ENCODE measurements at regions not wholly inside any gene's neighbourhood (a gene's known extent, or its start where the extent isn't known, plus 50 kb on each side); places are given as distances from the start of the nearest gene placed in this dataset.
"Not testable (repeated sequence)": the region's sequence is repeated elsewhere in the genome, so short reads cannot be mapped to it uniquely, and the experiment has no call there.

DNA sequence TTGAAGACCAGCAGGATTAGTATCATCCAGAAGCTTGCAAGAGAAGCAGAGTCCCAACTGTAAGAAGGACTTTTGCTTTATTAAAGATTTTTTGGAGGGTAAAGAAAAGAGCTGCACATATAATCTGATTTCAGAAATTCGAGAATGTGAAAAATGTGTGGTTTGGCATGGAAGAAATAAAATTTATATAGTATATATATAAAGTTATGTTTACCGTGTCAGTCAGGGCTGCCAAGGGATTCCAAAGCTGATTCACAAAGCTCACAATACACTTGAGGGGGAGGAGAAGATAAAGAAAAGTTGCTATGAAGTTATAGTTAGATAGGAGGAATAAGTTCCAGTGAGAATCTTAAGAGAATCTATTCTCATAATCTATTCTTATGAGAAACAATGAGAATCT is 231.8 kb upstream of the CACNA2D1 start:
- Histone ChIP-seq H3K9ac (ENCODE audit: low read depth, low read length) (no peak overlapping the region), H3K4me2 (ENCODE audit: low read length) (no peak overlapping the region), H3K27me3 (ENCODE audit: control insufficient read depth, insufficient read depth, low read length) (no peaks in the 10 kb centered on the region), H3K4me1 (ENCODE audit: control insufficient read depth, insufficient read depth, low read length) (no peaks in the 10 kb centered on the region), H3K36me3 (ENCODE audit: insufficient read depth, low read length) (no peaks in the 10 kb centered on the region), H3K4me3 (ENCODE audit: low read length) (no peak overlapping the region), H3K9me3 (replicated peaks; ENCODE audit: low read length) (no peaks in the 10 kb centered on the region)

GRCh38 chr7:82674268-82674667 is 230.7 kb upstream of the CACNA2D1 start:
- H3K9me3 ChIP-seq (replicated peaks; ENCODE audit: low read length): no peaks in the 10 kb centered on the region
- H3K27me3 ChIP-seq (ENCODE audit: control insufficient read depth, insufficient read depth, low read length): no peaks in the 10 kb centered on the region
- no peak overlapping the region for H3K9ac ChIP-seq (ENCODE audit: low read depth, low read length)
- no peak overlapping the region for H3K4me3 ChIP-seq (ENCODE audit: low read length)
- no peak overlapping the region for H3K4me2 ChIP-seq (ENCODE audit: low read length)
- no peaks in the 10 kb centered on the region for H3K4me1 ChIP-seq (ENCODE audit: control insufficient read depth, insufficient read depth, low read length)
- H3K36me3 ChIP-seq (ENCODE audit: insufficient read depth, low read length): no peaks in the 10 kb centered on the region

DNA sequence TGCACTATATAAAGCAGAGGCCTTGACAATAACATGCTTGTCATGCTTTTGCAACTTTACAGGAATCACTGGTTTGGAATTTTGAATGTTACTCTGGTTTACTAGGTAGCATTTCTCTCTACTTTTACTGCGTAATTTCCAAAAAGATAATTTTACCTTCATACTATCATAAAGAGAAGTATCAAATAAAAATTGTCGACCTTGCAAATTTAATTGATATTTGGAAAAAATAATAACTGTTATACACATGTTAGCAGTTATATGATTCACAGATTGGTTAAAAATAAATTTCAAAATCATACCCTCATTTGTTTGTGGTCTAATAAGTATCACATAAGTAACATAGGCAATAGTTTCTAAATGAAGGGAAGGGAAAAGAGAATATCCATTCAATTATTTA is 228.5 kb upstream of the CACNA2D1 start:
- Histone ChIP-seq H3K27me3 (ENCODE audit: control insufficient read depth, insufficient read depth, low read length) (no peaks in the 10 kb centered on the region), H3K9me3 (replicated peaks; ENCODE audit: low read length) (no peaks in the 10 kb centered on the region), H3K4me1 (ENCODE audit: control insufficient read depth, insufficient read depth, low read length) (no peaks in the 10 kb centered on the region)

GRCh38 chr7:82669141-82669540 is 225.6 kb upstream of the CACNA2D1 start:
- H3K27me3 ChIP-seq (ENCODE audit: control insufficient read depth, insufficient read depth, low read length): no peaks in the 10 kb centered on the region
- no peaks in the 10 kb centered on the region for H3K36me3 ChIP-seq (ENCODE audit: insufficient read depth, low read length)
- H3K4me2 ChIP-seq (ENCODE audit: low read length): no peak overlapping the region
- no peaks in the 10 kb centered on the region for H3K9me3 ChIP-seq (replicated peaks; ENCODE audit: low read length)
- no peaks in the 10 kb centered on the region for H3K4me1 ChIP-seq (ENCODE audit: control insufficient read depth, insufficient read depth, low read length)
- no peak overlapping the region for H3K4me3 ChIP-seq (ENCODE audit: low read length)
- no peak overlapping the region for H3K9ac ChIP-seq (ENCODE audit: low read depth, low read length)

More for the DNA sequence above, 228.5 kb upstream of the CACNA2D1 start:
- no peak overlapping the region for H3K4me2 ChIP-seq (ENCODE audit: low read length)
- H3K4me3 ChIP-seq (ENCODE audit: low read length): no peak overlapping the region
- no peak overlapping the region for H3K9ac ChIP-seq (ENCODE audit: low read depth, low read length)
- H3K36me3 ChIP-seq (ENCODE audit: insufficient read depth, low read length): no peaks in the 10 kb centered on the region

- Histone ChIP-seq H3K4me2 (ENCODE audit: low read length) (no peak overlapping the region), H3K9ac (ENCODE audit: low read depth, low read length) (no peak overlapping the region), H3K27me3 (ENCODE audit: control insufficient read depth, insufficient read depth, low read length) (no peaks in the 10 kb centered on the region), H3K36me3 (ENCODE audit: insufficient read depth, low read length) (no peaks in the 10 kb centered on the region), H3K4me1 (ENCODE audit: control insufficient read depth, insufficient read depth, low read length) (no peaks in the 10 kb centered on the region), H3K9me3 (replicated peaks; ENCODE audit: low read length) (no peaks in the 10 kb centered on the region), H3K4me3 (ENCODE audit: low read length) (no peak overlapping the region)
Measured at GRCh38 chr7:82668676-82669075, 225.1 kb upstream of the CACNA2D1 start.

- H3K4me3 ChIP-seq (ENCODE audit: low read length): no peak overlapping the region
- H3K36me3 ChIP-seq (ENCODE audit: insufficient read depth, low read length): no peaks in the 10 kb centered on the region
- no peak overlapping the region for H3K4me2 ChIP-seq (ENCODE audit: low read length)
- H3K9ac ChIP-seq (ENCODE audit: low read depth, low read length): no peak overlapping the region
- no peaks in the 10 kb centered on the region for H3K27me3 ChIP-seq (ENCODE audit: control insufficient read depth, insufficient read depth, low read length)
- no peaks in the 10 kb centered on the region for H3K9me3 ChIP-seq (replicated peaks; ENCODE audit: low read length)
- no peaks in the 10 kb centered on the region for H3K4me1 ChIP-seq (ENCODE audit: control insufficient read depth, insufficient read depth, low read length)
Measured at GRCh38 chr7:82665966-82666507, 222.5 kb upstream of the CACNA2D1 start.

- Histone ChIP-seq H3K9me3 (replicated peaks; ENCODE audit: low read length) (no peaks in the 10 kb centered on the region), H3K27me3 (ENCODE audit: control insufficient read depth, insufficient read depth, low read length) (peaks cover 11% of the 10 kb centered on the region), H3K4me3 (ENCODE audit: low read length) (no peak overlapping the region), H3K4me2 (ENCODE audit: low read length) (no peak overlapping the region), H3K4me1 (ENCODE audit: control insufficient read depth, insufficient read depth, low read length) (no peaks in the 10 kb centered on the region), H3K36me3 (ENCODE audit: insufficient read depth, low read length) (no peaks in the 10 kb centered on the region), H3K9ac (ENCODE audit: low read depth, low read length) (no peak overlapping the region)
Measured at GRCh38 chr7:82655965-82656364, 212.4 kb upstream of the CACNA2D1 start.

GRCh38 chr7:82650095-82650494 is 206.5 kb upstream of the CACNA2D1 start:
- H3K9ac ChIP-seq (ENCODE audit: low read depth, low read length); H3K4me2 ChIP-seq (ENCODE audit: low read length); H3K4me3 ChIP-seq (ENCODE audit: low read length); H3K27me3 ChIP-seq (ENCODE audit: control insufficient read depth, insufficient read depth, low read length); H3K4me1 ChIP-seq (ENCODE audit: control insufficient read depth, insufficient read depth, low read length); H3K36me3 ChIP-seq (ENCODE audit: insufficient read depth, low read length); H3K9me3 ChIP-seq (replicated peaks; ENCODE audit: low read length): not testable (repeated sequence)

DNA sequence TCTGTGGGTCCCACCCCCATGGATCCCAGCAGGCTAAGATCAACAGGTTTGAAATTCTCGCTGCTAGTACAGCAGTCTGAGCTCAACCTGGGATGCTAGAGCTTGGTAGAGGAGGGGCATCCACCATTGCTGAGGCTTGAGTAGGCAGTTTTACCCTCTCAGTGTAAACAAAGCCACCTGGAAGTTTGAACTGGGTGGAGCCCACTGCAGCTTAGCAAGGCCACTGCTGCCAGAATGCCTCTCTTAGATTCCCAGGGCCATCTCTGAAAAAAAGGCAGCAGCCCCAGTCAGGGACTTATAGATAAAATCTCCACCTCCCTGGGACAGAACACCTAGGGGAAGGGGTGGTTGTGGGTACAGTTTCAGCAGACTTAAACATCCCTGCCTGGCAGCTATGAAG is 190.0 kb upstream of the CACNA2D1 start:
- no peak overlapping the region for H3K9ac ChIP-seq (ENCODE audit: low read depth, low read length)
- no peak overlapping the region for H3K4me2 ChIP-seq (ENCODE audit: low read length)
- peaks cover 5% of the 10 kb centered on the region for H3K27me3 ChIP-seq (ENCODE audit: control insufficient read depth, insufficient read depth, low read length)
- no peak overlapping the region for H3K4me3 ChIP-seq (ENCODE audit: low read length)
- no peaks in the 10 kb centered on the region for H3K9me3 ChIP-seq (replicated peaks; ENCODE audit: low read length)
- H3K4me1 ChIP-seq (ENCODE audit: control insufficient read depth, insufficient read depth, low read length): no peaks in the 10 kb centered on the region
- no peaks in the 10 kb centered on the region for H3K36me3 ChIP-seq (ENCODE audit: insufficient read depth, low read length)

- Histone ChIP-seq H3K4me1 (ENCODE audit: control insufficient read depth, insufficient read depth, low read length) (no peaks in the 10 kb centered on the region), H3K36me3 (ENCODE audit: insufficient read depth, low read length) (no peaks in the 10 kb centered on the region), H3K27me3 (ENCODE audit: control insufficient read depth, insufficient read depth, low read length) (peaks cover 5% of the 10 kb centered on the region), H3K4me2 (ENCODE audit: low read length) (no peak overlapping the region), H3K4me3 (ENCODE audit: low read length) (no peak overlapping the region), H3K9ac (ENCODE audit: low read depth, low read length) (no peak overlapping the region), H3K9me3 (replicated peaks; ENCODE audit: low read length) (no peaks in the 10 kb centered on the region)
Measured at GRCh38 chr7:82631998-82632397, 188.4 kb upstream of the CACNA2D1 start.

DNA sequence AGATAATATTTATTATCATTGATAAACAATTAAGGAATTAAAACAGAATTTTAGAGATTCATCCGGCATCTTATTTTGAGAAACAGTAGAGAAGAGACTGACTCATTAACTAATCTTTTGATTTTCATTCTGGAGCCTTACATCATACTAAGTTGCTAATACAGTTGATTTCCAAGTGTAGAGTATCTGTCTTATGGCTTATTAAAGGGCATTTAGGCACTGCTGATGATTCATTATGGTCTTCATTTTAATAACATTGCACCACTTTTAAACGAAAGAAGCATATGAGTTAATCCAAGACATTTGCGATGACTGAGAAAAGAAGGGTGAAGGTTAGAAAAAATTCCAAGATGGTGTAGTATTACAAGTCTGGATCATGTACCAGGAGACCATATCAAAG is 186.0 kb upstream of the CACNA2D1 start:
- H3K9me3 ChIP-seq (replicated peaks; ENCODE audit: low read length): no peaks in the 10 kb centered on the region
- no peak overlapping the region for H3K9ac ChIP-seq (ENCODE audit: low read depth, low read length)
- no peaks in the 10 kb centered on the region for H3K36me3 ChIP-seq (ENCODE audit: insufficient read depth, low read length)
- H3K4me3 ChIP-seq (ENCODE audit: low read length): no peak overlapping the region
- no peak overlapping the region for H3K4me2 ChIP-seq (ENCODE audit: low read length)
- H3K27me3 ChIP-seq (ENCODE audit: control insufficient read depth, insufficient read depth, low read length): peaks cover 4% of the 10 kb centered on the region
- H3K4me1 ChIP-seq (ENCODE audit: control insufficient read depth, insufficient read depth, low read length): no peaks in the 10 kb centered on the region

GRCh38 chr7:82625377-82625776 is 181.8 kb upstream of the CACNA2D1 start:
- Histone ChIP-seq H3K9me3 (replicated peaks; ENCODE audit: low read length) (no peaks in the 10 kb centered on the region), H3K36me3 (ENCODE audit: insufficient read depth, low read length) (no peaks in the 10 kb centered on the region), H3K4me2 (ENCODE audit: low read length) (no peak overlapping the region), H3K4me1 (ENCODE audit: control insufficient read depth, insufficient read depth, low read length) (no peaks in the 10 kb centered on the region), H3K4me3 (ENCODE audit: low read length) (no peak overlapping the region), H3K9ac (ENCODE audit: low read depth, low read length) (no peak overlapping the region), H3K27me3 (ENCODE audit: control insufficient read depth, insufficient read depth, low read length) (peaks cover 2% of the 10 kb centered on the region)

Data from skeletal muscle satellite cell (primary cell).